Suprapubic skin (tissue), 4 donors: ENCODE measurements at regions not wholly inside any gene's neighbourhood (a gene's known extent, or its start where the extent isn't known, plus 50 kb on each side); places are given as distances from the start of the nearest gene placed in this dataset.

Experiments
- CTCF ChIP-seq, 2 donors: fragments of 200-600 bp in 1 of 2; fragments of 450-650 bp in 1 of 2; sonication (generic) in 1 of 2; IDR thresholded peaks; one replicate each; pipeline ENCODE4 v1.5.1; 2016 to 2019; ENCODE audit warnings: antibody characterized with exemption in 2 of 2, mild to moderate bottlenecking in 1 of 2, moderate library complexity in 1 of 2
- EP300 ChIP-seq: sonication (generic); formaldehyde crosslinking; IDR thresholded peaks from one replicate; pipeline ENCODE4 v1.6.1; 2017; ENCODE audit warnings: antibody characterized with exemption
- POLR2A ChIP-seq, 2 donors: fragments of 450-650 bp; IDR thresholded peaks; one replicate each; pipeline ENCODE4 v1.6.1; 2017; ENCODE audit warnings: antibody characterized with exemption in 2 of 2, mild to moderate bottlenecking in 2 of 2, moderate library complexity in 2 of 2
- POLR2AphosphoS5 ChIP-seq, 3 donors: sonication (generic); formaldehyde crosslinking; IDR thresholded peaks; one replicate each; pipeline ENCODE4 v1.6.1; 2017; ENCODE audit warnings: antibody characterized with exemption in 3 of 3

- no peak for TF ChIP-seq CTCF (IDR thresholded peaks at IDR 0.05)
- no peak for TF ChIP-seq POLR2AphosphoS5 (IDR thresholded peaks at IDR 0.05)
- no peak for TF ChIP-seq EP300
- TF ChIP-seq POLR2A (IDR thresholded peaks at IDR 0.05) = no peak
These were observed 376.0 kb downstream of the C12orf75 start for GRCh38 chr12:105706321-105706972.
